Caco-2 (cell line): ENCODE measurements at regions not wholly inside any gene's neighbourhood (a gene's known extent, or its start where the extent isn't known, plus 50 kb on each side); places are given as distances from the start of the nearest gene placed in this dataset.

Source experiments
- BruUV-seq: library from RNA; stranded (reverse); fragments of 400-500 nt; replicated peaks from 2 replicates; lab custom pipeline; 2021; lab: Mats Ljungman, UMichigan
- CTCF ChIA-PET: fragments of 300-600 bp; sonication (Branson Sonifier 250); formaldehyde crosslinking; loops from one replicate; lab custom pipeline; 2022; ENCODE audit warnings: antibody characterized with exemption; lab: Charles Lee
- POLR2A ChIA-PET: fragments of 300-600 bp; sonication (Branson Sonifier 250); formaldehyde crosslinking; loops from one replicate; lab custom pipeline; 2022; ENCODE audit warnings: antibody characterized with exemption; lab: Charles Lee
- DNase-seq, 2 experiments: peaks; one replicate each; pipeline versions ENCODE4 v3.0.0 to v3.0.0-alpha.2; 2020 to 2022
- H3K27me3 ChIP-seq: replicated peaks from 2 replicates; pipeline ENCODE4 v1.6.0; 2011; ENCODE audit warnings: low read length; ENCODE audit not compliant: control insufficient read depth, insufficient read depth
- H3K36me3 ChIP-seq: 2 replicates; pipeline ENCODE4 v1.5.1; 2011; ENCODE audit warnings: low read length; ENCODE audit not compliant: control insufficient read depth, insufficient read depth
- H3K4me1 ChIP-seq: fragments of 250-450 bp; sonication (Bioruptor Pico); 2 replicates; pipeline ENCODE4 v1.5.1; 2020; ENCODE audit warnings: mild to moderate bottlenecking
- H3K4me3 ChIP-seq: 2 replicates; pipeline ENCODE4 v1.5.1; 2011; ENCODE audit warnings: low read depth, mild to moderate bottlenecking, control low read depth, low read length
- H3K9me3 ChIP-seq: fragments of 250-450 bp; sonication (Bioruptor Pico); 2 replicates; pipeline ENCODE4 v1.5.1; 2020; ENCODE audit warnings: mild to moderate bottlenecking, moderate library complexity
- H3K27ac Mint-ChIP-seq: one replicate; pipeline ENCODE4 v1.8.0; 2022; ENCODE audit warnings: mixed read lengths; ENCODE audit not compliant: unreplicated experiment
- H3K27me3 Mint-ChIP-seq: one replicate; pipeline ENCODE4 v1.8.0; 2022; ENCODE audit warnings: mixed read lengths; ENCODE audit not compliant: insufficient read depth, unreplicated experiment
- H3K36me3 Mint-ChIP-seq: one replicate; pipeline ENCODE4 v1.8.0; 2022; ENCODE audit warnings: mild to moderate bottlenecking, mixed read lengths; ENCODE audit not compliant: insufficient read depth, unreplicated experiment
- H3K4me1 Mint-ChIP-seq: one replicate; pipeline ENCODE4 v1.8.0; 2022; ENCODE audit warnings: low read depth, mixed read lengths; ENCODE audit not compliant: unreplicated experiment
- H3K4me3 Mint-ChIP-seq: one replicate; pipeline ENCODE4 v1.8.0; 2022; ENCODE audit warnings: mild to moderate bottlenecking, moderate library complexity, mixed read lengths; ENCODE audit not compliant: unreplicated experiment
- H3K9me3 Mint-ChIP-seq: one replicate; pipeline ENCODE4 v1.8.0; 2022; ENCODE audit warnings: mixed read lengths; ENCODE audit not compliant: unreplicated experiment
- intact Hi-C: fragments of 100-400 bp; cut with micrococcal nuclease; formaldehyde crosslinking; loops from one replicate; pipeline ENCODE4 v1.10.0; 2022; ENCODE audit not compliant: unreplicated experiment
- TF ChIP-seq, protein P1 (sequence below), 2 experiments: fragments of 200-600 bp in 1 of 2; IDR thresholded peaks; 1 replicate in 1 of 2; 2 replicates in 1 of 2; pipeline versions ENCODE4 v1.5.1 to v1.8.0; 2011 to 2022; ENCODE audit warnings: antibody characterized with exemption in 1 of 2, control low read depth in 1 of 2, inconsistent platforms in 1 of 2, low read depth in 1 of 2, low read length in 1 of 2, mild to moderate bottlenecking in 1 of 2, moderate library complexity in 1 of 2; ENCODE audit not compliant: insufficient read depth in 1 of 2, severe bottlenecking in 1 of 2, unreplicated experiment in 1 of 2

- Histone ChIP-seq H3K4me3 (no peak overlapping the region), H3K27me3 (no peaks in the 10 kb centered on the region), H3K9me3 (no peaks in the 10 kb centered on the region; the same call in 1 of the 2 replicates), H3K4me1 (no peaks in the 10 kb centered on the region), H3K36me3 (no peaks in the 10 kb centered on the region)
- Mint-ChIP-seq H3K36me3 (no peaks in the 10 kb centered on the region), H3K27ac (no peak overlapping the region), H3K27me3 (peaks cover 7% of the 10 kb centered on the region), H3K9me3 (no peaks in the 10 kb centered on the region), H3K4me3 (no peak overlapping the region), H3K4me1 (no peaks in the 10 kb centered on the region)
- TF ChIP-seq, protein P1, sequence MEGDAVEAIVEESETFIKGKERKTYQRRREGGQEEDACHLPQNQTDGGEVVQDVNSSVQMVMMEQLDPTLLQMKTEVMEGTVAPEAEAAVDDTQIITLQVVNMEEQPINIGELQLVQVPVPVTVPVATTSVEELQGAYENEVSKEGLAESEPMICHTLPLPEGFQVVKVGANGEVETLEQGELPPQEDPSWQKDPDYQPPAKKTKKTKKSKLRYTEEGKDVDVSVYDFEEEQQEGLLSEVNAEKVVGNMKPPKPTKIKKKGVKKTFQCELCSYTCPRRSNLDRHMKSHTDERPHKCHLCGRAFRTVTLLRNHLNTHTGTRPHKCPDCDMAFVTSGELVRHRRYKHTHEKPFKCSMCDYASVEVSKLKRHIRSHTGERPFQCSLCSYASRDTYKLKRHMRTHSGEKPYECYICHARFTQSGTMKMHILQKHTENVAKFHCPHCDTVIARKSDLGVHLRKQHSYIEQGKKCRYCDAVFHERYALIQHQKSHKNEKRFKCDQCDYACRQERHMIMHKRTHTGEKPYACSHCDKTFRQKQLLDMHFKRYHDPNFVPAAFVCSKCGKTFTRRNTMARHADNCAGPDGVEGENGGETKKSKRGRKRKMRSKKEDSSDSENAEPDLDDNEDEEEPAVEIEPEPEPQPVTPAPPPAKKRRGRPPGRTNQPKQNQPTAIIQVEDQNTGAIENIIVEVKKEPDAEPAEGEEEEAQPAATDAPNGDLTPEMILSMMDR (IDR thresholded peaks at IDR 0.05; ENCODE audit: insufficient read depth in 1 of 2, low read depth in 1 of 2, low read length in 1 of 2, severe bottlenecking in 1 of 2, unreplicated experiment in 1 of 2), result no peak
- no TSS peak for BruUV-seq
- DNase-seq, result no peak
- intact Hi-C loops, result no loop called here
- CTCF ChIA-PET, result no interaction called here
- POLR2A ChIA-PET, result no interaction called here
Measured at GRCh38 chr5:93359296-93359959, 221.6 kb downstream of the NR2F1-AS1 start.

DNA sequence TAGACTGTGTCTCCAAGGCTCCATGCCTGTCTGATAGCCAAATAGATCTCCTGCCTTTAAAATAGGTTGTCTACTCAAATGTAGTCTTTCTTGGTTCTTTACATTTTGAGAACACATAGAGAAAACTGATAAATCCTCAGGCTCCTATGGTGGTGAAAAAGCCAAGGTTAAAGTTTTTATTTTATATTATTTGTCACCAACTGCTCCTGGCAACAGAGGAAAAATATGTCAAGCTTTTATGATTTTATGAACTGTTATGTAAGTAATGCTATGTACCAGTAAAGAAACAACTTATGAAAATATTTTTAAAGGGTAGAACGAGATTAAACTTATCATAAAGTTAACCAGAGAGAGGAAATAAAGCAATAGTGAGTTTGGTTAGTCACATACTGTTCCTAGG is 222.8 kb downstream of the NR2F1-AS1 start:
- no peak overlapping the region for H3K4me3 Mint-ChIP-seq
- no peak overlapping the region for H3K4me3 ChIP-seq

DNA sequence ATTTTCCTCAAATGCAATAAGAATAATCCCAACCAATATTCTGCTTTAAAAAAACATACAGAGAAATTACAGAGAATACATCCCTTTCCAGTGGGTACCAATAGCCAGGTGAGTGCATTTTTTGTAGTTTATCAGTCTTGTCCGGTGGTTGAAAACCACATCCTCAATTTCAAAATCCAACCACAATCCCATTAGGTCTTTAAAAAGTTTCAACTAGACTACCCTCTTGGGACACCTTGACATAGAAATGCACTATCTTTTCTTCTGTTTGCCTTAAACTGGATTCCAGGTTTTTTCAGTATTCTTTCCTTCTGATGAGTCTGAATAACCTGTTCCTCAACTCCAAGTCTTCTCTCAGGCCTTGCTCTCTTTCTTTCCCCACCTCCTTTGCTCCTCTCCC is 223.3 kb downstream of the NR2F1-AS1 start:
- H3K9me3 Mint-ChIP-seq, result no peaks in the 10 kb centered on the region
- no peak overlapping the region for H3K27ac Mint-ChIP-seq
- CTCF ChIA-PET, result no interaction called here

More for the DNA sequence above, 222.8 kb downstream of the NR2F1-AS1 start:
- Mint-ChIP-seq H3K27me3 (peaks cover 7% of the 10 kb centered on the region), H3K27ac (no peak overlapping the region), H3K9me3 (no peaks in the 10 kb centered on the region), H3K4me1 (no peaks in the 10 kb centered on the region), H3K36me3 (no peaks in the 10 kb centered on the region)
- TF ChIP-seq, protein P1 (IDR thresholded peaks at IDR 0.05; ENCODE audit: insufficient read depth in 1 of 2, low read depth in 1 of 2, low read length in 1 of 2, severe bottlenecking in 1 of 2, unreplicated experiment in 1 of 2), result no peak
- H3K27me3 ChIP-seq, result no peaks in the 10 kb centered on the region
- DNase-seq, result no peak
- POLR2A ChIA-PET, result no interaction called here
- intact Hi-C loops, result no loop called here
- no peaks in the 10 kb centered on the region for H3K4me1 ChIP-seq
- H3K36me3 ChIP-seq, result no peaks in the 10 kb centered on the region
- no TSS peak for BruUV-seq
- H3K9me3 ChIP-seq, result no peaks in the 10 kb centered on the region; the same call in 1 of the 2 replicates
- CTCF ChIA-PET, result no interaction called here

More for the DNA sequence above, 223.3 kb downstream of the NR2F1-AS1 start:
- POLR2A ChIA-PET, result no interaction called here
- no peaks in the 10 kb centered on the region for H3K4me1 Mint-ChIP-seq
- no TSS peak for BruUV-seq
- intact Hi-C loops, result no loop called here
- H3K27me3 Mint-ChIP-seq, result peaks cover 7% of the 10 kb centered on the region
- TF ChIP-seq, protein P1 (IDR thresholded peaks at IDR 0.05; ENCODE audit: insufficient read depth in 1 of 2, low read depth in 1 of 2, low read length in 1 of 2, severe bottlenecking in 1 of 2, unreplicated experiment in 1 of 2), result no peak
- H3K9me3 ChIP-seq, result no peaks in the 10 kb centered on the region; the same call in 1 of the 2 replicates
- no peaks in the 10 kb centered on the region for H3K27me3 ChIP-seq
- no peak overlapping the region for H3K4me3 Mint-ChIP-seq
- DNase-seq, result no peak
- H3K36me3 Mint-ChIP-seq, result no peaks in the 10 kb centered on the region
- no peaks in the 10 kb centered on the region for H3K36me3 ChIP-seq
- H3K4me1 ChIP-seq, result no peaks in the 10 kb centered on the region
- H3K4me3 ChIP-seq, result no peak overlapping the region
